ENCODE measurements at regions not wholly inside any gene's neighbourhood (a gene's known extent, or its start where the extent isn't known, plus 50 kb on each side); places are given as distances from the start of the nearest gene placed in this dataset.

DNA sequence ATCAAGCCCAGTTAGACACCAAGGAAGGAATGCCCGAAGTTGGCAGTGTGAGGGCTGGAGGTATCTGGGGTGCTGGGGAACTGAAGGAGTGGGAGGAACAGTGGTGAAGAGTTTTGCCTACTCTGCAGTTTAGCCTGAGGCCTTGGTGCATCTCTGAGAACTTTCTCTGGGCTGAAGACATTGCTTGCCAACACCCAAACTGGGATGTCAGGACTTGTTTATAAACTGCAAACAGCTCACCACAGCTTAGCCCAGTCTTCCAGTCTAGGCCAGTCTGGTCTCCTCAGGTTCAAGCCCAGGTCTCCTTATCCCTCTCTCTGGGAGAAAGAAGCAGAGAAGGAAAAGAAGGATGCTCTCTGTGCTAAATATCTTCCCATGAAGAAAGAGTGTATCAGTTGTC, 68.0 kb upstream of the BOC start:
- Histone ChIP-seq H3K4me3 (no peak overlapping the region), H3K4me1 (peaks cover 13% of the 10 kb centered on the region), H3K27me3 (no peaks in the 10 kb centered on the region), H3K27ac (no peak overlapping the region), H3K9me3 (no peaks in the 10 kb centered on the region), H3K36me3 (replicated peaks in 1 of 2; ENCODE audit: insufficient read depth in 1 of 2, low read depth in 2 of 2) (no peaks in the 10 kb centered on the region)
- no peak for ATAC-seq
- no peak for DNase-seq
- TF ChIP-seq, protein P1, sequence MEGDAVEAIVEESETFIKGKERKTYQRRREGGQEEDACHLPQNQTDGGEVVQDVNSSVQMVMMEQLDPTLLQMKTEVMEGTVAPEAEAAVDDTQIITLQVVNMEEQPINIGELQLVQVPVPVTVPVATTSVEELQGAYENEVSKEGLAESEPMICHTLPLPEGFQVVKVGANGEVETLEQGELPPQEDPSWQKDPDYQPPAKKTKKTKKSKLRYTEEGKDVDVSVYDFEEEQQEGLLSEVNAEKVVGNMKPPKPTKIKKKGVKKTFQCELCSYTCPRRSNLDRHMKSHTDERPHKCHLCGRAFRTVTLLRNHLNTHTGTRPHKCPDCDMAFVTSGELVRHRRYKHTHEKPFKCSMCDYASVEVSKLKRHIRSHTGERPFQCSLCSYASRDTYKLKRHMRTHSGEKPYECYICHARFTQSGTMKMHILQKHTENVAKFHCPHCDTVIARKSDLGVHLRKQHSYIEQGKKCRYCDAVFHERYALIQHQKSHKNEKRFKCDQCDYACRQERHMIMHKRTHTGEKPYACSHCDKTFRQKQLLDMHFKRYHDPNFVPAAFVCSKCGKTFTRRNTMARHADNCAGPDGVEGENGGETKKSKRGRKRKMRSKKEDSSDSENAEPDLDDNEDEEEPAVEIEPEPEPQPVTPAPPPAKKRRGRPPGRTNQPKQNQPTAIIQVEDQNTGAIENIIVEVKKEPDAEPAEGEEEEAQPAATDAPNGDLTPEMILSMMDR (IDR thresholded peaks at IDR 0.05), result no peak
- intact Hi-C loops (cut with DNase I), result no loop called here
- WGBS, 2 donors, result 88 to 95% methylated on average over 1 of the region's 1 CpG

DNA sequence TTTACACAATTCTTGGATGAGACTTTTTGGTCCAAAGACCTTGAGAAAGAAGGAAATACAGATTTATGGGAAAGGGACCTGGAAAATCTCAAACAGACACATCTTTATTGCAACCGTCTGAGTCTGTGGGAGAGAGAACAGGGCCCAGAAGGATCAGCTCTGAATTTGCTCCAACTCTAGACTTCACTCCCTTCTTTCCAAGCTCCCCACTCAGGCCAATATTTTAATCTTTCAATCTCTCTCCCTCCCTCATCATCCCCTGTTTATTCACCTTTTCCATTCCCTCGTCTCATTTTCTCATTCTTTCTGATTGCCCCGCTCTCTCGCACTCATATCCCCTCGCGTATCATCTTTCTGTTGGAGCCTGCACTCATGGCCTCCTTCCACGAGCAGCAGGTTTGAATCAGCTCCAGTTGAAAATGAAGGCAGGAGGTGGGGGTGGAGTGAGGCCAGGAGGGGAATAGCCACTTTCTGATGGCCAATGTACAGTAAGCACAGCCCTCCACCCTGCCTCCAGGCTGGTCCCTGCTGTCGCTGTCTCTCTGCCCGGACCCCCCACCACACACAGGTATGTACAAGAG, 63.6 kb upstream of the BOC start:
- DNase-seq, result no peak
- intact Hi-C loops (cut with DNase I), result no loop called here
- no peaks in the 10 kb centered on the region for H3K27me3 ChIP-seq
- no peaks in the 10 kb centered on the region for H3K36me3 ChIP-seq (replicated peaks in 1 of 2; ENCODE audit: insufficient read depth in 1 of 2, low read depth in 2 of 2)
- no peak overlapping the region for H3K4me3 ChIP-seq
- 79 to 80% methylated on average over 9 of the region's 9 CpGs for WGBS, 2 donors
- no peaks in the 10 kb centered on the region for H3K9me3 ChIP-seq
- peak overlapping the region in 1 of 4 donors; percentile 8 for H3K27ac ChIP-seq
- peaks cover 28% of the 10 kb centered on the region for H3K4me1 ChIP-seq
- TF ChIP-seq, protein P1 (IDR thresholded peaks at IDR 0.05), result no peak
- TF ChIP-seq POLR2A (IDR thresholded peaks at IDR 0.05), result no peak
- no peak for ATAC-seq

DNA sequence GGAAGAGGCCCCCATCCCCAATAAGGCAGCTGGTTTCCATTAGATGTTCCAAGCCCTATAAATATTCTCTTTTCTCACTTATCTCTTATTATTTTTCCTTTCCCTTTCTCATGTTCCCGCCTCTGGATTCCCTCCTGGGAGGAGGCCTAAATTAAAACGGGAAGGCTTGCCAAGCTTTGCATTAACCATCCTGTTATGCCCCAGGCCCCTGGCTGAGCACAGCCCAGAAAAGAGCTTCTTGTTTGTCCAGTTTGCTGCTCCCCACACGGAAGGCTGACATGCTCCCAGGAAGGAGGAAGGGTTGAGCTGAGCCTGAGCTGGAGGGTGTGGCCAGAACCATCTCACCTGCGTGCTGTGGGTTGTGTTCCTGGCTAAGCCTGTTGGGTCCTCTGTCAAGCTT, 63.1 kb upstream of the BOC start:
- intact Hi-C loops (cut with DNase I), result no loop called here
- Histone ChIP-seq H3K27ac (peak overlapping the region in 1 of 4 donors; percentile 8), H3K9me3 (no peaks in the 10 kb centered on the region), H3K4me1 (peaks cover 23% of the 10 kb centered on the region), H3K27me3 (no peaks in the 10 kb centered on the region), H3K4me3 (no peak overlapping the region), H3K36me3 (replicated peaks in 1 of 2; ENCODE audit: insufficient read depth in 1 of 2, low read depth in 2 of 2) (no peaks in the 10 kb centered on the region)
- WGBS, 2 donors, result 20 to 25% methylated on average over 4 of the region's 4 CpGs
- DNase-seq, result peak in 1 of 4 donors; percentile 15
- ATAC-seq, result no peak
- TF ChIP-seq POLR2A (IDR thresholded peaks at IDR 0.05), result no peak

DNA sequence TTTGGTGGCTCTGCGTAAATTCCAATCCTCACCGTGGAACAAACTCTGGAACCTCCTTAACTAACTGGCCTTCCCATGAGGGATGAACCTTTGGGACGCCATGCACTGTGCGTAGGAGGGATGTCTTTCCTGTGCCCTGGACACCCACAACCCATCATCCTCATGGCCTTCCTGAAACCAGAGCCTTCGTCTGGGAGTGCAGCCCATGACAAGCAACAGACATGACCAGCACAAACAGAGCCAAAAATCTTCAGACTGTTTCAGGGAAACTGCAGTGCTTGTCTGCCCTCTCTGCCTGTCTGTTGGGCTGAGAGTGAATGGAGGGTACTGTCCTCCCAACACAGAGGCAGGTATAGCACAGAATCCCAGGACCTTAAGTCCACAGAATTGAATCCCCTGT, 61.1 kb upstream of the BOC start:
- ATAC-seq, result peak; percentile 36
- no peak for DNase-seq
- H3K4me3 ChIP-seq, result no peak overlapping the region
- H3K4me1 ChIP-seq, result peaks cover 22% of the 10 kb centered on the region
- no peaks in the 10 kb centered on the region for H3K27me3 ChIP-seq
- TF ChIP-seq, protein P1 (IDR thresholded peaks at IDR 0.05), result no peak
- no peak for TF ChIP-seq POLR2A (IDR thresholded peaks at IDR 0.05)
- no peaks in the 10 kb centered on the region for H3K9me3 ChIP-seq
- 76 to 88% methylated on average over 5 of the region's 5 CpGs for WGBS, 2 donors
- intact Hi-C loops (cut with DNase I), result no loop called here
- peak overlapping the region in 1 of 4 donors; percentile 28 for H3K27ac ChIP-seq
- H3K36me3 ChIP-seq (replicated peaks in 1 of 2; ENCODE audit: insufficient read depth in 1 of 2, low read depth in 2 of 2), result no peaks in the 10 kb centered on the region

DNA sequence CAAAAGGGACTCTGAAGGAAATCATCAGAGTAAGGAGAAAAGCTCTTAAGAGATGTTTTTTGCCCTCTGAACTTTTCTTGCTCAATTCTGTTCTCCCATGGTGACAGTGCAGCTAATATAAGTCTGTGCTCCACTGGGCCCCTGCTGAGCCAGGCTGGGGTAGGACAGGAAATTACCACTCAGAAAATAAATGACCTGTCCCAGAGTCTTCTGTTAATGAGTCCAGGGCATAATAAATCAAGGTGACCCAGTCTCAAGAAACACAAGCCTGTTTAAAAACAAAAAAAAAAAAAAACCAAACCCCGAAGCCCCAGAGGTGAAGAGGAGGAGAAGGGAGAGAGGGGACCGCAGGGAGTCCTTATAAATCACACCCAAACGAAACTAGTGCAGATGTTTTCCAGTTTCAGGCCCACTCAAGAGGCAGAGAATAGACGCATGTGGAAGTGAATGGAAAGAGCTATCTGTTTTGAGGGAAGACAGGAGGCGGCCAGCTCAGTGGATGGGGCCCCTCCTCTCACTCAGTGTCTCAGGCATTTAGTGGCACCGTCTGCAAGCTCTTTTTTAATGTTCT, 59.8 kb upstream of the BOC start:
- peaks cover 22% of the 10 kb centered on the region for H3K4me1 ChIP-seq
- no peaks in the 10 kb centered on the region for H3K36me3 ChIP-seq (replicated peaks in 1 of 2; ENCODE audit: insufficient read depth in 1 of 2, low read depth in 2 of 2)
- no peak for TF ChIP-seq POLR2A (IDR thresholded peaks at IDR 0.05)
- TF ChIP-seq, protein P1 (IDR thresholded peaks at IDR 0.05), result no peak
- no peaks in the 10 kb centered on the region for H3K27me3 ChIP-seq
- H3K9me3 ChIP-seq, result no peaks in the 10 kb centered on the region
- WGBS, 2 donors, result 38 to 49% methylated on average over 6 of the region's 6 CpGs
- intact Hi-C loops (cut with DNase I), result no loop called here
- H3K27ac ChIP-seq, result peak overlapping the region in 3 of 4 donors; percentile 17 to 58 (median 51)
- peak in 3 of 4 donors; percentile 27 to 38 (median 29) for DNase-seq
- peak; percentile 74 for ATAC-seq
- H3K4me3 ChIP-seq, result no peak overlapping the region
